PC-3 (cell line): ENCODE measurements at regions not wholly inside any gene's neighbourhood (a gene's known extent, or its start where the extent isn't known, plus 50 kb on each side); places are given as distances from the start of the nearest gene placed in this dataset.

Experiments
- CTCF ChIP-seq: fragments of 300-600 bp; sonication (generic); conservative IDR thresholded peaks from 2 replicates; pipeline ENCODE4 v1.5.1; 2017; ENCODE audit warnings: antibody characterized with exemption, low read depth, mild to moderate bottlenecking, low read length
- EZH2 ChIP-seq: fragments of 300-600 bp; sonication (generic); IDR thresholded peaks from one replicate; pipeline ENCODE4 v1.6.1; 2017; ENCODE audit warnings: antibody characterized with exemption, mild to moderate bottlenecking, low read length; ENCODE audit not compliant: unreplicated experiment
- EZH2phosphoT487 ChIP-seq: fragments of 300-600 bp; sonication (generic); IDR thresholded peaks from 2 replicates; pipeline ENCODE4 v1.6.1; 2018; ENCODE audit warnings: mild to moderate bottlenecking, antibody characterized with exemption, low read length, borderline replicate concordance

GRCh38 chr13:66106246-66106645, 1123.9 kb downstream of the PCDH9 start:
- TF ChIP-seq CTCF (no peak), EZH2 (no peak), EZH2phosphoT487 (no peak)
